Heart left ventricle (tissue), 13 donors: ENCODE measurements at regions not wholly inside any gene's neighbourhood (a gene's known extent, or its start where the extent isn't known, plus 50 kb on each side); places are given as distances from the start of the nearest gene placed in this dataset.

Source experiments
- CTCF ChIP-seq, 12 donors: fragments of 200-600 bp; sonication (generic) in 4 of 12; IDR thresholded peaks; one replicate each; pipeline versions ENCODE4 v1.5.0 to v1.8.0; 2018 to 2022; ENCODE audit warnings: antibody characterized with exemption in 12 of 12, mild to moderate bottlenecking in 5 of 12
- POLR2A ChIP-seq, 2 donors: fragments of 450-650 bp; IDR thresholded peaks; one replicate each; pipeline ENCODE4 v1.6.1; 2017; ENCODE audit warnings: antibody characterized with exemption in 2 of 2, mild to moderate bottlenecking in 2 of 2, moderate library complexity in 2 of 2
- donor health status: ischemic (EF 13 %, LVEDD 7.1; RV severe dilation, severe dysfunction).
- donor health status: DM: no; HTN: yes; CAD: no.
- donor health status: DM: no; HTN: no; CAD: no.
- donor health status: ischemic (EF 25% LVEDD 6.9; RV normal size, moderate dysfunction).
- donor health status: ischemic (EF 25% LVEDD 5.7; RV mildly dilated, moderate dysfunction).
- donor health status: ischemic (EF 35%, LVEDD 5.7; RV mildly dilated, moderate dysfunction).
- donor health status: nonischemic (EF 11% LVEDD 7.7; RV severe dilation, severe dysfunction).
- donor health status: DM: yes; HTN: yes; CAD: no.
- donor health status: PGD.
- donor health status: ischemic (EF 29% LVEDD 5.4; RV normal size, mild dysfunction).
- donor health status: nonischemic (EF 23%, LVEDD 6.1; RV moderate dilation, normal function).

GRCh38 chr14:86990396-86990795, 1002.6 kb downstream of the GALC start:
- TF ChIP-seq CTCF (IDR thresholded peaks at IDR 0.05) (no peak), POLR2A (IDR thresholded peaks at IDR 0.05) (no peak)
